Sciatic nerve (tissue), 2 donors: ENCODE measurements at regions not wholly inside any gene's neighbourhood (a gene's known extent, or its start where the extent isn't known, plus 50 kb on each side); places are given as distances from the start of the nearest gene placed in this dataset.
A peak's percentile ranks its signal among the peaks of the same experiment; 100 is the strongest.

ENCODE experiments used
- ATAC-seq: fragments of 200-7000 bp; cut with Tn5 transposase; one replicate; pipeline ENCODE4 v1.9.1; 2020; ENCODE audit warnings: mild to moderate bottlenecking, moderate library complexity
- DNase-seq: peaks from one replicate; pipeline ENCODE4 v3.0.0-alpha.2; 2020; ENCODE audit warnings: low spot score
- intact Hi-C: fragments of 100-400 bp; cut with DNase I; formaldehyde crosslinking; loops from one replicate; pipeline ENCODE4 v1.14.2; 2022
- donor health status: DM: no; HTN: no; CAD: no.
- donor health status: DM: no; HTN: no; CAD: no.

GRCh38 chrX:13917507-13917906, 100.6 kb upstream of the GPM6B start:
- intact Hi-C loops = no loop called here
- no peak for DNase-seq
- ATAC-seq = no peak

- intact Hi-C loops = no loop called here
- ATAC-seq (no peak), DNase-seq (no peak)
These were observed 94.7 kb upstream of the GPM6B start for GRCh38 chrX:13911586-13911985.

- intact Hi-C loops = no loop called here
- no peak for DNase-seq
- ATAC-seq = peak; percentile 67
These were observed 89.2 kb upstream of the GPM6B start for GRCh38 chrX:13906093-13906492.

- DNase-seq (no peak), ATAC-seq (no peak)
- intact Hi-C loops = no loop called here
These were observed 86.5 kb upstream of the GPM6B start for GRCh38 chrX:13903405-13903804.

GRCh38 chrX:13902406-13902805, 85.5 kb upstream of the GPM6B start:
- DNase-seq (no peak), ATAC-seq (no peak)
- intact Hi-C loops = no loop called here

GRCh38 chrX:13901354-13901753, 84.5 kb upstream of the GPM6B start:
- ATAC-seq (peak; percentile 69), DNase-seq (no peak)
- intact Hi-C loops = no loop called here

GRCh38 chrX:13900351-13900750, 83.5 kb upstream of the GPM6B start:
- ATAC-seq = no peak
- intact Hi-C loops = no loop called here
- no peak for DNase-seq

GRCh38 chrX:13899607-13900006, 82.7 kb upstream of the GPM6B start:
- ATAC-seq = no peak
- DNase-seq = no peak
- intact Hi-C loops = no loop called here

- ATAC-seq (no peak), DNase-seq (no peak)
- intact Hi-C loops = no loop called here
These were observed 81.7 kb upstream of the GPM6B start for GRCh38 chrX:13898603-13899002.

- DNase-seq (no peak), ATAC-seq (no peak)
- intact Hi-C loops = no loop called here
These were observed 81.2 kb upstream of the GPM6B start for GRCh38 chrX:13898083-13898482.

GRCh38 chrX:13897566-13897965, 80.7 kb upstream of the GPM6B start:
- ATAC-seq = no peak
- no peak for DNase-seq
- intact Hi-C loops = no loop called here

GRCh38 chrX:13894888-13895565, 78.1 kb upstream of the GPM6B start:
- intact Hi-C loops = no loop called here
- peak; percentile 77 for ATAC-seq

GRCh38 chrX:13893826-13894225, 76.9 kb upstream of the GPM6B start:
- ATAC-seq (no peak), DNase-seq (no peak)
- intact Hi-C loops = no loop called here

More at GRCh38 chrX:13894888-13895565, 78.1 kb upstream of the GPM6B start:
- no peak for DNase-seq

GRCh38 chrX:13892856-13893255, 76.0 kb upstream of the GPM6B start:
- ATAC-seq (no peak), DNase-seq (no peak)
- intact Hi-C loops = no loop called here

- no peak for DNase-seq
- intact Hi-C loops = no loop called here
- peak; percentile 60 for ATAC-seq
These were observed 74.7 kb upstream of the GPM6B start for GRCh38 chrX:13891377-13892140.

- DNase-seq (no peak), ATAC-seq (no peak)
- intact Hi-C loops = no loop called here
These were observed 73.9 kb upstream of the GPM6B start for GRCh38 chrX:13890806-13891205.

- intact Hi-C loops = no loop called here
- ATAC-seq (peak; percentile 68), DNase-seq (no peak)
These were observed 71.4 kb upstream of the GPM6B start for GRCh38 chrX:13888284-13888683.

- intact Hi-C loops = no loop called here
- DNase-seq (no peak), ATAC-seq (no peak)
These were observed 68.7 kb upstream of the GPM6B start for GRCh38 chrX:13885591-13885990.

- intact Hi-C loops = no loop called here
- DNase-seq (no peak), ATAC-seq (peak; percentile 75)
These were observed 59.8 kb upstream of the GPM6B start for GRCh38 chrX:13876652-13877051.

GRCh38 chrX:13875572-13875971, 58.7 kb upstream of the GPM6B start:
- DNase-seq = no peak
- no peak for ATAC-seq
- intact Hi-C loops = no loop called here

GRCh38 chrX:13868591-13868990, 51.7 kb upstream of the GPM6B start:
- ATAC-seq (no peak), DNase-seq (no peak)
- intact Hi-C loops = no loop called here
